ENCODE measurements at regions not wholly inside any gene's neighbourhood (a gene's known extent, or its start where the extent isn't known, plus 50 kb on each side); places are given as distances from the start of the nearest gene placed in this dataset.

DNA sequence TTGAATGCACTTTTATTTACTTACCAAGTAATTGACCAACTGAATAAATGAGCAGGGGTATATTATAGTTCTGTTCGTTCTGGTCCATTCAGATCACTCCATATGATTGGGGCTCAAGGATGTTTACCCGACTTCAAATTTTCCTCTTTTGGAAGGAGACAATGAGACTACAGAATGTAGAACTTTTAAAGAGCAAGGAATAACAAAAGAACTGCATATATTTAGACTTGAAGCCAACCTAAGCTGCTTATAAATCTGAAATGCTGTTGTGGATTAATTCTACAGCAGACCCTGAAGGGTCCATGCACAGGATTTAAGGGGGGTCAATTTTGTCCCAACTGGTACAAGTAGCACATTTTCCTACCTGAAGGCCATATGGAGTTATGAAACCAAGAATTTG is 610.8 kb downstream of the RAB28 start:
- TF ChIP-seq, protein P1, sequence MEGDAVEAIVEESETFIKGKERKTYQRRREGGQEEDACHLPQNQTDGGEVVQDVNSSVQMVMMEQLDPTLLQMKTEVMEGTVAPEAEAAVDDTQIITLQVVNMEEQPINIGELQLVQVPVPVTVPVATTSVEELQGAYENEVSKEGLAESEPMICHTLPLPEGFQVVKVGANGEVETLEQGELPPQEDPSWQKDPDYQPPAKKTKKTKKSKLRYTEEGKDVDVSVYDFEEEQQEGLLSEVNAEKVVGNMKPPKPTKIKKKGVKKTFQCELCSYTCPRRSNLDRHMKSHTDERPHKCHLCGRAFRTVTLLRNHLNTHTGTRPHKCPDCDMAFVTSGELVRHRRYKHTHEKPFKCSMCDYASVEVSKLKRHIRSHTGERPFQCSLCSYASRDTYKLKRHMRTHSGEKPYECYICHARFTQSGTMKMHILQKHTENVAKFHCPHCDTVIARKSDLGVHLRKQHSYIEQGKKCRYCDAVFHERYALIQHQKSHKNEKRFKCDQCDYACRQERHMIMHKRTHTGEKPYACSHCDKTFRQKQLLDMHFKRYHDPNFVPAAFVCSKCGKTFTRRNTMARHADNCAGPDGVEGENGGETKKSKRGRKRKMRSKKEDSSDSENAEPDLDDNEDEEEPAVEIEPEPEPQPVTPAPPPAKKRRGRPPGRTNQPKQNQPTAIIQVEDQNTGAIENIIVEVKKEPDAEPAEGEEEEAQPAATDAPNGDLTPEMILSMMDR (IDR thresholded peaks at IDR 0.05; ENCODE audit: poor library complexity, severe bottlenecking): no peak
- TF ChIP-seq POLR2AphosphoS5 (IDR thresholded peaks at IDR 0.05): no peak
- no peak for TF ChIP-seq EZH2 (IDR thresholded peaks at IDR 0.05; ENCODE audit: borderline replicate concordance, insufficient read depth, low read length, poor library complexity, severe bottlenecking)
